ENCODE measurements at regions not wholly inside any gene's neighbourhood (a gene's known extent, or its start where the extent isn't known, plus 50 kb on each side); places are given as distances from the start of the nearest gene placed in this dataset.

DNA sequence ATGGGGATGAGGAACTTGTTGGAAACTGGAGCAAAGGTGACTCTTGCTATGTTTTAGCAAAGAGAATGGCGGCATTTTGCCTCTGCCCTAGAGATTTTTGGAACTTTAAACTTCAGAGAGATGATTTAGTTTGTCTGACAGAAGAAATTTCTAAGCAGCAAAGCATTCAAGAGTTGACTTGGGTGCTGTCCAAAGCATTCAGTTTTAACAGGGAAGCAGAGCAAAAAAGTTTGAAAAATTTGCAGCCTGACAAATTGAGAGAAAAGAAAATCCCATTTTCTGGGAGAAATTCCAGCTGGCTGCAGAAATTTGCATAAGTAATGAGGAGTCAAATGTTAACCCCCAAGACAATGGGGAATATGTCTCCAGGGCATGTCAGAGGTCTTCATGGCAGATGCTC, 682.3 kb upstream of the ST8SIA4 start:
- Histone ChIP-seq H3K27ac (no peak overlapping the region), H3K4me2 (ENCODE audit: low read length) (no peak overlapping the region), H3K4me3 (ENCODE audit: low read depth, low read length) (no peak overlapping the region), H3K4me1 (no peaks in the 10 kb centered on the region), H3K79me2 (no peaks in the 10 kb centered on the region), H3K27me3 (ENCODE audit: control insufficient read depth, insufficient read depth, low read length) (no peaks in the 10 kb centered on the region), H3K9ac (no peak overlapping the region), H2AFZ (no peak overlapping the region), H3K9me3 (ENCODE audit: control insufficient read depth, low read length) (no peaks in the 10 kb centered on the region), H3K36me3 (ENCODE audit: control insufficient read depth, insufficient read depth, low read length) (no peaks in the 10 kb centered on the region)
- TF ChIP-seq, protein P1, sequence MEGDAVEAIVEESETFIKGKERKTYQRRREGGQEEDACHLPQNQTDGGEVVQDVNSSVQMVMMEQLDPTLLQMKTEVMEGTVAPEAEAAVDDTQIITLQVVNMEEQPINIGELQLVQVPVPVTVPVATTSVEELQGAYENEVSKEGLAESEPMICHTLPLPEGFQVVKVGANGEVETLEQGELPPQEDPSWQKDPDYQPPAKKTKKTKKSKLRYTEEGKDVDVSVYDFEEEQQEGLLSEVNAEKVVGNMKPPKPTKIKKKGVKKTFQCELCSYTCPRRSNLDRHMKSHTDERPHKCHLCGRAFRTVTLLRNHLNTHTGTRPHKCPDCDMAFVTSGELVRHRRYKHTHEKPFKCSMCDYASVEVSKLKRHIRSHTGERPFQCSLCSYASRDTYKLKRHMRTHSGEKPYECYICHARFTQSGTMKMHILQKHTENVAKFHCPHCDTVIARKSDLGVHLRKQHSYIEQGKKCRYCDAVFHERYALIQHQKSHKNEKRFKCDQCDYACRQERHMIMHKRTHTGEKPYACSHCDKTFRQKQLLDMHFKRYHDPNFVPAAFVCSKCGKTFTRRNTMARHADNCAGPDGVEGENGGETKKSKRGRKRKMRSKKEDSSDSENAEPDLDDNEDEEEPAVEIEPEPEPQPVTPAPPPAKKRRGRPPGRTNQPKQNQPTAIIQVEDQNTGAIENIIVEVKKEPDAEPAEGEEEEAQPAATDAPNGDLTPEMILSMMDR (IDR thresholded peaks at IDR 0.05), result no peak

DNA sequence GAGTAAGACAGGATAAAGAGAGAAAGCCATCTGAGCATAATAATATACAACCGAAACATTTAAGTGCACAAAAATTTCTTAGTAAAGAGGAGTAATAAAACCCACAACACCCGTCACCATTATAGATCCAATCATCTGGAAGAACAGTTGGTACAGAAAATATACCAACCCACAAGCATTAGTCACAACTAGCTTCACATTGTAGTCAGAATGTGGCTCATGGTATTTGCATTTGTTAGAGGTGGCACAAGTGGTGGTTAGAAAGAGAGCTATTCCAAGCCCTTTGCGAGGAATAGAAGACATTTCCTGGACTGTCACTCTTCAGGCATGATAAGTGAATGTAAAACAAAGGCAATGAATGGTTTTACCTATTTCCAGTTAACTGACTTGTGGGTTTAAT, 677.5 kb upstream of the ST8SIA4 start:
- Histone ChIP-seq H3K9me3 (ENCODE audit: control insufficient read depth, low read length) (no peaks in the 10 kb centered on the region), H3K4me2 (ENCODE audit: low read length) (no peak overlapping the region), H3K27ac (no peak overlapping the region), H3K9ac (no peak overlapping the region), H2AFZ (no peak overlapping the region), H3K36me3 (ENCODE audit: control insufficient read depth, insufficient read depth, low read length) (no peaks in the 10 kb centered on the region), H3K4me3 (ENCODE audit: low read depth, low read length) (no peak overlapping the region), H3K4me1 (no peaks in the 10 kb centered on the region), H3K27me3 (ENCODE audit: control insufficient read depth, insufficient read depth, low read length) (no peaks in the 10 kb centered on the region), H3K79me2 (no peaks in the 10 kb centered on the region)
- TF ChIP-seq, protein P1 (IDR thresholded peaks at IDR 0.05), result no peak

DNA sequence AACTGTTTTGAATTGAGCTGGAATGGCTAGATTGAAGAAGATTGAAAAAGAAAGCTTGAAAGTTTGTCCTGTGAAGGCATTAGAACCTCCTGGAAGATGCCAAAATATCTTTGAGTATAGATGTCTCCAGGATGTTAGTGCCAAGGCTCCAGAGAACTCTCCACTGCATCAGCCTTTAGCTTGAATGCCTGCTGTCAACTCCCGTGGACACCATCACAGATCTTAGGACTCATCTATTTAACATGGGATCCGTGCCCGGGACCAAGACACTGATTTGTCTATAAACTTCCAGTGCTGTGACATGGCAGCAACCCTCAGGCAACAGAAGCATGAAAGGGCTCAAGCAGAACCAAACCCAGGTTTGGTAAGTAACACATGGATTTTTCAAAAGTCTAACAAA, 670.9 kb upstream of the ST8SIA4 start:
- no peaks in the 10 kb centered on the region for H3K9me3 ChIP-seq (ENCODE audit: control insufficient read depth, low read length)
- H3K4me2 ChIP-seq (ENCODE audit: low read length), result no peak overlapping the region
- H3K4me1 ChIP-seq, result no peaks in the 10 kb centered on the region
- H2AFZ ChIP-seq, result no peak overlapping the region
- H3K27ac ChIP-seq, result no peak overlapping the region
- H3K36me3 ChIP-seq (ENCODE audit: control insufficient read depth, insufficient read depth, low read length), result no peaks in the 10 kb centered on the region
- no peak overlapping the region for H3K4me3 ChIP-seq (ENCODE audit: low read depth, low read length)
- no peak overlapping the region for H3K9ac ChIP-seq
- no peaks in the 10 kb centered on the region for H3K27me3 ChIP-seq (ENCODE audit: control insufficient read depth, insufficient read depth, low read length)
- TF ChIP-seq, protein P1 (IDR thresholded peaks at IDR 0.05), result no peak
- H3K79me2 ChIP-seq, result no peaks in the 10 kb centered on the region

DNA sequence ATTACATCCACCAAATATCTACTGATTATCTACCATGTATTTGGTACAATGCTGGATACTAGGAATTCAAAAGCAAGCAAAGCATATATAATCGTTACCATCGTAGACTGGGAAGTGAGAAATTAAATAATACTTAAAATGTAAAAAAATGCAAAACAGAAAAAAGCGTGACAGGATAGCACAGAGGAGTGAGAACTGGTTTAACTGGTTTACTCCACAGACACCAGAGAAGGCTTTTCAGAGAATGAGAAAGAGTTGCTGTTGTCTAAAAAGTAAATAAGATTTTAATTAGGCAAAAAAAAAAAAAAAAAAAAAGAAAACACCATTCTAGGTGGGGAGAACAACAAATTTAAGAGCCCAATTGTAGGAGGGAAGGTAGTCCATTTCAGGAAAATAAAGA, 657.9 kb upstream of the ST8SIA4 start:
- no peak overlapping the region for H2AFZ ChIP-seq
- H3K27ac ChIP-seq, result no peak overlapping the region
- H3K79me2 ChIP-seq, result no peaks in the 10 kb centered on the region
- H3K4me3 ChIP-seq (ENCODE audit: low read depth, low read length), result no peak overlapping the region
- no peak overlapping the region for H3K4me2 ChIP-seq (ENCODE audit: low read length)
- no peaks in the 10 kb centered on the region for H3K4me1 ChIP-seq
- H3K9me3 ChIP-seq (ENCODE audit: control insufficient read depth, low read length), result no peaks in the 10 kb centered on the region
- TF ChIP-seq, protein P1 (IDR thresholded peaks at IDR 0.05), result no peak
- H3K36me3 ChIP-seq (ENCODE audit: control insufficient read depth, insufficient read depth, low read length), result no peaks in the 10 kb centered on the region
- no peaks in the 10 kb centered on the region for H3K27me3 ChIP-seq (ENCODE audit: control insufficient read depth, insufficient read depth, low read length)
- no peak overlapping the region for H3K9ac ChIP-seq

DNA sequence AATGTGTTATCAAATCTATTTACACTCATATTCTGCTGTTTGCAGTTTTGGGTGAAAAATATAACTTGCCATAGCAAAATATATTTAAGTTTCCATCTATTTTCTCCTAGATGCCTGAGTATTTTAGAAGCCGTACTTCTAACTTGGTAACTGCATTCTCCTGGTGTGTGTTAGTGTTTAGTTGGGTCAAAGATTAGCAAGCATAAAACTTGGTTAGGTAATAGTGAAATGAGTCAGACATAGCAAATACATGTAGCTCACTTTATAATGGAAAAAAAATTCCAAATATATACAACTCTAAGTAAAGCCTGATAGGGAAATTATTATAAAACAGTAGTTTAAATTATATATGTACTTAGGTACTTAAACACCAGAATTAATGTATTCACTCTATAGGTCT, 640.7 kb upstream of the ST8SIA4 start:
- H3K4me2 ChIP-seq (ENCODE audit: low read length), result no peak overlapping the region
- H2AFZ ChIP-seq, result no peak overlapping the region
- no peaks in the 10 kb centered on the region for H3K4me1 ChIP-seq
- H3K36me3 ChIP-seq (ENCODE audit: control insufficient read depth, insufficient read depth, low read length), result no peaks in the 10 kb centered on the region
- H3K4me3 ChIP-seq (ENCODE audit: low read depth, low read length), result no peak overlapping the region
- TF ChIP-seq, protein P1 (IDR thresholded peaks at IDR 0.05), result no peak
- H3K27ac ChIP-seq, result no peak overlapping the region
- H3K9ac ChIP-seq, result no peak overlapping the region
- H3K9me3 ChIP-seq (ENCODE audit: control insufficient read depth, low read length), result no peaks in the 10 kb centered on the region
- no peaks in the 10 kb centered on the region for H3K79me2 ChIP-seq
- no peaks in the 10 kb centered on the region for H3K27me3 ChIP-seq (ENCODE audit: control insufficient read depth, insufficient read depth, low read length)
